ENCODE measurements at regions not wholly inside any gene's neighbourhood (a gene's known extent, or its start where the extent isn't known, plus 50 kb on each side); places are given as distances from the start of the nearest gene placed in this dataset.

GRCh38 chr5:114191441-114191840, 170.4 kb upstream of the KCNN2 start:
- Histone ChIP-seq H2BK20ac (ENCODE audit: low read depth, low read length) (peak overlapping the region; percentile 78), H4K5ac (ENCODE audit: low read depth, low read length) (peak overlapping the region; percentile 18; the same call in 1 of the 2 replicates), H3K79me1 (ENCODE audit: low read depth in 1 of 2, low read length in 2 of 2) (no peaks in the 10 kb centered on the region), H2AFZ (replicated peaks; ENCODE audit: low read length, poor library complexity) (no peak overlapping the region), H2AK9ac (replicated peaks; ENCODE audit: low read depth, low read length, poor library complexity) (no peak overlapping the region), H2AK5ac (ENCODE audit: low read depth, low read length) (no peak overlapping the region), H3K4me3 (ENCODE audit: insufficient read depth, low read depth, low read length) (no peak overlapping the region), H3K9ac (ENCODE audit: low read depth, low read length) (no peak overlapping the region), H3K9me1 (ENCODE audit: insufficient read depth, low read length) (no peaks in the 10 kb centered on the region), H3K14ac (replicated peaks; ENCODE audit: low read depth, low read length) (peak overlapping the region; percentile 53; the same call in 1 of the 2 replicates), H3K27ac (ENCODE audit: insufficient read depth, low read length) (no peak overlapping the region), H2BK15ac (ENCODE audit: low read depth, low read length) (peak overlapping the region; percentile 23; the same call in 1 of the 3 replicates), H3K18ac (ENCODE audit: low read depth, low read length) (peak overlapping the region; percentile 43; the same call in 1 of the 2 replicates), H4K20me1 (ENCODE audit: insufficient read depth, low read length) (no peaks in the 10 kb centered on the region), H3K4ac (ENCODE audit: low read depth, low read length) (peak overlapping the region; percentile 49), H3K23ac (ENCODE audit: low read depth, low read length) (no peak overlapping the region), H3K4me2 (ENCODE audit: low read depth, low read length) (no peak overlapping the region; the same call in 1 of the 2 replicates), H3K27me3 (ENCODE audit: control insufficient read depth, insufficient read depth, low read length) (no peaks in the 10 kb centered on the region), H2BK5ac (ENCODE audit: low read depth, low read length, poor library complexity, severe bottlenecking) (peak overlapping the region; percentile 75), H4K91ac (ENCODE audit: insufficient read depth, low read depth, low read length) (peak overlapping the region; percentile 24; the same call in 1 of the 2 replicates), H3K36me3 (ENCODE audit: control insufficient read depth, insufficient read depth, low read length) (no peaks in the 10 kb centered on the region), H3K4me1 (ENCODE audit: control insufficient read depth, insufficient read depth, low read length) (no peaks in the 10 kb centered on the region; the same call in 1 of the 2 replicates), H3K56ac (ENCODE audit: extremely low read depth, insufficient read depth, low read length) (no peak overlapping the region), H4K8ac (ENCODE audit: low read depth in 2 of 2, low read length in 2 of 2) (peak overlapping the region in 1 of 2 experiments; percentile 54; a peak in 2 of 4 replicates), H2BK120ac (ENCODE audit: low read depth, low read length) (peak overlapping the region; percentile 74), H3K9me3 (ENCODE audit: control insufficient read depth, insufficient read depth, low read length) (no peaks in the 10 kb centered on the region)
- intact Hi-C loops (cut with micrococcal nuclease) (no loop called here), dilution Hi-C loops (cut with HindIII; ENCODE audit: low sequenced_read_pairs, unreplicated experiment) (no loop called here), in situ Hi-C loops (cut with MboI; ENCODE audit: low sequenced_read_pairs) (no loop called here)
- CTCF ChIA-PET, result interaction anchor here (0.6 kb wide), 1 partner anchor 925 kb away, joined by 3 read pairs; no protein-coding TSS in a partner anchor
- TF ChIP-seq NFE2L2 (IDR thresholded peaks at IDR 0.05; ENCODE audit: low read depth, low read length), result no peak
- TF ChIP-seq BHLHE40 (IDR thresholded peaks at IDR 0.05; ENCODE audit: low read depth, low read length), result no peak
- no peak for TF ChIP-seq ELK1 (IDR thresholded peaks at IDR 0.05; ENCODE audit: borderline replicate concordance, low read depth, low read length)
- no peak for TF ChIP-seq RFX5 (IDR thresholded peaks at IDR 0.05; ENCODE audit: low read depth, low read length)
- no peak for TF ChIP-seq USF2 (IDR thresholded peaks at IDR 0.05; ENCODE audit: low read depth, low read length)
- no peak for TF ChIP-seq SMC3 (IDR thresholded peaks at IDR 0.05; ENCODE audit: low read depth, low read length)
- TF ChIP-seq CHD1 (IDR thresholded peaks at IDR 0.05; ENCODE audit: low read depth, low read length), result no peak
- no peak for TF ChIP-seq FOS (IDR thresholded peaks at IDR 0.05; ENCODE audit: low read depth, low read length)
- TF ChIP-seq MXI1 (IDR thresholded peaks at IDR 0.05; ENCODE audit: borderline replicate concordance, low read depth, low read length), result no peak
- TF ChIP-seq MAZ (IDR thresholded peaks at IDR 0.05; ENCODE audit: borderline replicate concordance, low read depth, low read length), result no peak
- TF ChIP-seq POLR2A (IDR thresholded peaks at IDR 0.05; ENCODE audit: low read depth, low read length), result no peak
- TF ChIP-seq CEBPB (IDR thresholded peaks at IDR 0.05; ENCODE audit: low read depth, low read length), result no peak
- TF ChIP-seq RCOR1 (IDR thresholded peaks at IDR 0.05; ENCODE audit: insufficient replicate concordance, low read length), result no peak
- no peak for TF ChIP-seq CTCF (conservative IDR thresholded peaks at IDR 0.05; ENCODE audit: low read depth, low read length)
- TF ChIP-seq MAFK (IDR thresholded peaks at IDR 0.05; ENCODE audit: low read depth, low read length), result no peak
- TF ChIP-seq RAD21 (IDR thresholded peaks at IDR 0.05; ENCODE audit: low read length), result no peak
- DNase-seq (peak; percentile 60), ATAC-seq (ENCODE audit: low read depth) (peak; percentile 86)
- BruUV-seq (replicated peaks), result no TSS peak
- POLR2A ChIA-PET (ENCODE audit: unreplicated experiment), result no interaction called here
- WGBS, 2 experiments (ENCODE audit: extremely low coverage in 2 of 2, insufficient read length in 1 of 2), result no CpG with 5 or more reads among the region's 1 CpG
